HCT116 (cell line): ENCODE measurements at regions not wholly inside any gene's neighbourhood (a gene's known extent, or its start where the extent isn't known, plus 50 kb on each side); places are given as distances from the start of the nearest gene placed in this dataset.

Experiments
- ATAC-seq: fragments of 200-7000 bp; cut with Tn5 transposase; 2 replicates; pipeline ENCODE4 v1.9.1; 2020; ENCODE audit warnings: mild to moderate bottlenecking, moderate library complexity
- BruUV-seq: library from RNA; stranded (reverse); fragments of 400-500 nt; replicated peaks from 2 replicates; lab custom pipeline; 2021; lab: Mats Ljungman, UMichigan
- CTCF ChIA-PET: fragments of 300-600 bp; sonication (Branson Sonifier 250); formaldehyde crosslinking; loops from one replicate; lab custom pipeline; 2021; ENCODE audit warnings: antibody characterized with exemption; lab: Charles Lee
- POLR2A ChIA-PET: fragments of 300-600, 350-600 bp; sonication (Branson Sonifier 250); formaldehyde crosslinking; loops from one replicate; lab custom pipeline; 2021; ENCODE audit warnings: antibody characterized with exemption; lab: Charles Lee
- RAD21 ChIA-PET, 2 experiments: fragments of 300-600 bp; sonication (Branson Sonifier 250); formaldehyde crosslinking; loops; one replicate each; lab custom pipeline; 2023; ENCODE audit warnings: low total read pairs in 2 of 2; ENCODE audit not compliant: uncharacterized antibody in 2 of 2, unreplicated experiment in 2 of 2, low non-redundant PET in 1 of 2; lab: Charles Lee
- DNase-seq: peaks from one replicate; pipeline ENCODE4 v3.0.0-alpha.2; 2010; ENCODE audit warnings: low read depth, low spot score
- H2AFZ ChIP-seq: fragments of 200-600 bp; shearing (Covaris generic), sonication (generic); 2 replicates; pipeline ENCODE4 v1.6.1; 2017; ENCODE audit warnings: low read depth, mixed run types, mixed read lengths, antibody characterized with exemption, low read length; ENCODE audit not compliant: poor library complexity, severe bottlenecking
- H3K27ac ChIP-seq: 2 replicates; pipeline ENCODE4 v1.5.1; 2012; ENCODE audit warnings: low read depth, low read length
- H3K27me3 ChIP-seq: fragments of 200-600 bp; sonication (generic); 2 replicates; pipeline ENCODE4 v1.6.1; 2016; ENCODE audit warnings: mixed run types, low read length, mixed read lengths; ENCODE audit not compliant: insufficient read depth
- H3K36me3 ChIP-seq, 2 experiments: fragments of 200-500 bp in 1 of 2; fragments of 200-600 bp in 1 of 2; sonication (Bioruptor generic) in 1 of 2; sonication (generic) in 1 of 2; 2 replicates each; pipeline versions ENCODE4 v1.5.1 to v1.6.1; 2014 to 2016; ENCODE audit warnings: low read length in 2 of 2, inconsistent platforms in 1 of 2, mixed read lengths in 1 of 2, mixed run types in 1 of 2; ENCODE audit not compliant: insufficient read depth in 2 of 2, control insufficient read depth in 1 of 2
- H3K4me1 ChIP-seq, 2 experiments: fragments of 200-600 bp in 1 of 2; sonication (generic) in 1 of 2; 2 replicates each; pipeline versions ENCODE4 v1.5.1 to v1.6.1; 2012 to 2017; ENCODE audit warnings: low read length in 2 of 2, inconsistent platforms in 1 of 2, mild to moderate bottlenecking in 1 of 2, mixed read lengths in 1 of 2, mixed run types in 1 of 2, moderate library complexity in 1 of 2; ENCODE audit not compliant: insufficient read depth in 2 of 2, control insufficient read depth in 1 of 2
- H3K4me2 ChIP-seq: fragments of 200-600 bp; sonication (generic); 2 replicates; pipeline ENCODE4 v1.6.1; 2017; ENCODE audit warnings: mixed run types, low read length, mixed read lengths
- H3K4me3 ChIP-seq, 2 experiments: fragments of 200-600 bp in 1 of 2; sonication (generic) in 1 of 2; replicated peaks in 1 of 2; 2 replicates each; pipeline ENCODE4 v1.5.1; 2011 to 2016; ENCODE audit warnings: low read length in 2 of 2, control low read depth in 1 of 2, low read depth in 1 of 2, mild to moderate bottlenecking in 1 of 2, mixed read lengths in 1 of 2, mixed run types in 1 of 2
- H3K79me2 ChIP-seq: fragments of 200-600 bp; sonication (generic); 2 replicates; pipeline ENCODE4 v1.6.1; 2017; ENCODE audit warnings: mild to moderate bottlenecking, mixed run types, low read length, moderate library complexity, mixed read lengths; ENCODE audit not compliant: insufficient read depth
- H3K9ac ChIP-seq: fragments of 200-600 bp; sonication (generic); 2 replicates; pipeline ENCODE4 v1.6.1; 2016; ENCODE audit warnings: low read length, mixed read lengths
- H3K9me2 ChIP-seq: fragments of 200-600 bp; sonication (generic), shearing (Covaris generic); 2 replicates; pipeline ENCODE4 v1.6.1; 2017; ENCODE audit warnings: mixed run types, mild to moderate bottlenecking, moderate library complexity; ENCODE audit not compliant: insufficient read depth
- H3K9me3 ChIP-seq, 2 experiments: fragments of 200-500 bp in 1 of 2; fragments of 200-600 bp in 1 of 2; sonication (Bioruptor generic) in 1 of 2; sonication (generic) in 1 of 2; 2 replicates each; pipeline ENCODE4 v1.6.1; 2014 to 2017; ENCODE audit warnings: low read length in 2 of 2, mixed read lengths in 2 of 2, inconsistent platforms in 1 of 2, low read depth in 1 of 2, mild to moderate bottlenecking in 1 of 2, mixed run types in 1 of 2, moderate library complexity in 1 of 2; ENCODE audit not compliant: control insufficient read depth in 1 of 2, insufficient read depth in 1 of 2
- H4K20me1 ChIP-seq: fragments of 200-600 bp; sonication (generic), shearing (Covaris generic); 2 replicates; pipeline ENCODE4 v1.6.1; 2017; ENCODE audit warnings: mixed run types, mild to moderate bottlenecking, moderate library complexity; ENCODE audit not compliant: insufficient read depth
- CBX3 ChIP-seq: IDR thresholded peaks from 2 replicates; pipeline ENCODE4 v1.6.1; 2012; ENCODE audit warnings: low read depth
- CEBPB ChIP-seq: IDR thresholded peaks from 2 replicates; pipeline ENCODE4 v1.6.1; 2012; ENCODE audit warnings: low read depth
- EGR1 ChIP-seq: IDR thresholded peaks from 2 replicates; pipeline ENCODE4 v1.6.1; 2012; ENCODE audit warnings: low read depth
- POLR2AphosphoS5 ChIP-seq: IDR thresholded peaks from 2 replicates; pipeline ENCODE4 v1.6.1; 2011; ENCODE audit warnings: mild to moderate bottlenecking, low read depth, low read length, moderate library complexity
- SIN3A ChIP-seq: IDR thresholded peaks from 2 replicates; pipeline ENCODE4 v1.6.1; 2012; ENCODE audit warnings: low read depth
- ZFX ChIP-seq: fragments of 450-650 bp; IDR thresholded peaks from 2 replicates; pipeline ENCODE4 v1.6.1; 2017
- intact Hi-C: fragments of 100-400 bp; cut with micrococcal nuclease; formaldehyde crosslinking; loops from 2 replicates; pipeline ENCODE4 v1.10.0; 2022
- TF ChIP-seq, protein P1 (sequence below): IDR thresholded peaks from 2 replicates; pipeline ENCODE4 v1.6.1; 2011; ENCODE audit warnings: mild to moderate bottlenecking, low read length, moderate library complexity; ENCODE audit not compliant: insufficient replicate concordance; ENCODE audit errors: extremely low read depth
- TF ChIP-seq, protein P2 (sequence below): IDR thresholded peaks from 2 replicates; pipeline ENCODE4 v1.6.1; 2012

DNA sequence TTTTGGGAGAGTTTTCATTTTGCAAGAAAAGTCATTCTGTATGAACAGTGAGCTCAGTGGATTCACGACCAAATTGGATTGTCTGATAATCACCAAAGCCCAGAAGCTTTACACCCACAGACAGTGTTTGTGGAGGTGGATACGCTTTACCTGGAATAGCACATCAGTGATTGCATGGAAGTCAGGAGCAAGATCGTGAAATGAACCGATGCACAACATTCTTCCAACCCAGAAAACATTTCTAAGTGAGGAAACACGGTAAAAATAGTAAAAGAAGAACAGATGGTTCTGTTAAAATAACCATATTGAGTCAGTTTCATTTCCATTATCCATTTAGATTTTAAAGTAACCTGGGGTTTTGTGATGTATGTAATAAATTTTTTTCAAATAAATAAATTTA lies 478.2 kb upstream of the PFKP start (continued):
- TF ChIP-seq, protein P1, sequence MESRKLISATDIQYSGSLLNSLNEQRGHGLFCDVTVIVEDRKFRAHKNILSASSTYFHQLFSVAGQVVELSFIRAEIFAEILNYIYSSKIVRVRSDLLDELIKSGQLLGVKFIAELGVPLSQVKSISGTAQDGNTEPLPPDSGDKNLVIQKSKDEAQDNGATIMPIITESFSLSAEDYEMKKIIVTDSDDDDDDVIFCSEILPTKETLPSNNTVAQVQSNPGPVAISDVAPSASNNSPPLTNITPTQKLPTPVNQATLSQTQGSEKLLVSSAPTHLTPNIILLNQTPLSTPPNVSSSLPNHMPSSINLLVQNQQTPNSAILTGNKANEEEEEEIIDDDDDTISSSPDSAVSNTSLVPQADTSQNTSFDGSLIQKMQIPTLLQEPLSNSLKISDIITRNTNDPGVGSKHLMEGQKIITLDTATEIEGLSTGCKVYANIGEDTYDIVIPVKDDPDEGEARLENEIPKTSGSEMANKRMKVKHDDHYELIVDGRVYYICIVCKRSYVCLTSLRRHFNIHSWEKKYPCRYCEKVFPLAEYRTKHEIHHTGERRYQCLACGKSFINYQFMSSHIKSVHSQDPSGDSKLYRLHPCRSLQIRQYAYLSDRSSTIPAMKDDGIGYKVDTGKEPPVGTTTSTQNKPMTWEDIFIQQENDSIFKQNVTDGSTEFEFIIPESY, result no peak
- no peak for TF ChIP-seq CBX3

DNA sequence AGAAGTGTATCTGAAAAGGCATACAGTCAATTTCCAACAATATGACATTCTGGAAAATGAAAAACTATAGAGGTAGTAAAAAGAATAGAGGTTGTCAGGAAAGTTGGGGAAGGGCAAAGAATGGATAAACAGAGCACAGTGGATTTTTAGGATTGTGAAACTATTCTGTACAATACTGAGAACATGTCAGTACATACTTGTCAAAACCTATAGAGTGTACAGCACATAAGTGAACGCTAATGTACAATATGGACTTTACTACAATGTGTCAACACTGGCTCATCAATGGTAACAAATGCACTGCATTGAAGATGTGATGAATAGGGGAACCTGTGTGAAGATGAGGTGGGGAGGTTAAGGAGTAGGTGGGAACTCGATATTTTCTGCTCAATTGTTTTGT lies 483.0 kb upstream of the PFKP start:
- Histone ChIP-seq H2AFZ (no peak overlapping the region), H3K9ac (no peak overlapping the region), H3K27ac (no peak overlapping the region), H3K36me3 (no peaks in the 10 kb centered on the region; a peak in 1 of 4 replicates), H3K9me2 (no peaks in the 10 kb centered on the region), H3K4me3 (no peak overlapping the region), H3K4me1 (no peaks in the 10 kb centered on the region), H4K20me1 (no peaks in the 10 kb centered on the region), H3K4me2 (no peak overlapping the region), H3K27me3 (no peaks in the 10 kb centered on the region), H3K79me2 (no peaks in the 10 kb centered on the region), H3K9me3 (peaks cover 0 to 13% of the 10 kb centered on the region in 2 experiments; a peak in 2 of 4 replicates)
- ATAC-seq (no peak), DNase-seq (no peak)
- TF ChIP-seq ZFX, result no peak
- no peak for TF ChIP-seq EGR1
- TF ChIP-seq, protein P2, sequence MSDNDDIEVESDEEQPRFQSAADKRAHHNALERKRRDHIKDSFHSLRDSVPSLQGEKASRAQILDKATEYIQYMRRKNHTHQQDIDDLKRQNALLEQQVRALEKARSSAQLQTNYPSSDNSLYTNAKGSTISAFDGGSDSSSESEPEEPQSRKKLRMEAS, result no peak
- ChIA-PET RAD21 (no interaction called here), CTCF (no interaction called here), POLR2A (no interaction called here)
- no TSS peak for BruUV-seq
- intact Hi-C loops, result no loop called here

DNA sequence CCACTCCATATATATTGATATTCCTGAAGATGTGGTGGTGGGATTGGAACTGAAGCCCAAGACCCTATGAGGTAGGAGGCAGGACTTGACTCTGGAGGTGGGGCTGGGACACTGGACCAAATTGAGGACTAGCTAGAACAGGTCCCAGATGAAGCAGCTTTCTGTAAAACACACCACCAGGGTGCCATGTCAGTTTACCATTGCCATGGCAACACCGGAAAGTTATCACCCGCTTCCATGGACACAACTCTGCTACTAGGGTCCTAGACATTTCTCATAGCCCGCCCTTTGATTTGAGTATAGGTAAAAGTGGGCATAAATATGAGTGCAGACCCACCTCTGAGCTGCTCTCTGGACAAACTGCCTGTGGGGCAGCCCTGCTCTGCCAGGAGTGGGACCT lies 490.5 kb upstream of the PFKP start:
- Histone ChIP-seq H3K9me3 (peaks cover 0 to 19% of the 10 kb centered on the region in 2 experiments; a peak in 2 of 4 replicates), H3K79me2 (no peaks in the 10 kb centered on the region), H3K4me3 (no peak overlapping the region), H3K27me3 (no peaks in the 10 kb centered on the region), H3K9ac (no peak overlapping the region), H3K27ac (no peak overlapping the region), H3K4me1 (no peaks in the 10 kb centered on the region), H3K9me2 (no peaks in the 10 kb centered on the region), H2AFZ (no peak overlapping the region), H4K20me1 (no peaks in the 10 kb centered on the region), H3K4me2 (no peak overlapping the region), H3K36me3 (no peaks in the 10 kb centered on the region)
- intact Hi-C loops, result no loop called here
- no TSS peak for BruUV-seq
- CTCF ChIA-PET, result no interaction called here
- RAD21 ChIA-PET, result no interaction called here
- TF ChIP-seq SIN3A (no peak), ZFX (no peak), POLR2AphosphoS5 (no peak), CEBPB (no peak)
- DNase-seq, result no peak
- POLR2A ChIA-PET, result no interaction called here
- no peak for ATAC-seq
